ENCODE measurements at regions not wholly inside any gene's neighbourhood (a gene's known extent, or its start where the extent isn't known, plus 50 kb on each side); places are given as distances from the start of the nearest gene placed in this dataset.

GRCh38 chr7:19623676-19624075 is 85.2 kb downstream of the POLR1F start:
- ATAC-seq (no peak), DNase-seq (ENCODE audit: low read depth in 1 of 2, low spot score in 1 of 2) (no peak), FAIRE-seq (no peak)
- 31% methylated on average over 1 of the region's 1 CpG for WGBS (ENCODE audit: missing lambda C conversion rate)
- ChIA-PET CTCF (no interaction called here), POLR2A (no interaction called here)
- H3K4me1 ChIP-seq = no peaks in the 10 kb centered on the region
- H3K9me3 ChIP-seq = no peaks in the 10 kb centered on the region
- TF ChIP-seq JUNB (IDR thresholded peaks at IDR 0.05) = no peak
- TF ChIP-seq HOXA7 (CRISPR knock-in tag; IDR thresholded peaks at IDR 0.05) = no peak
- no peak for TF ChIP-seq JUN (IDR thresholded peaks at IDR 0.05)
- TF ChIP-seq CHD4 (IDR thresholded peaks at IDR 0.05; ENCODE audit: borderline replicate concordance) = no peak
- TF ChIP-seq ZC3H11A (IDR thresholded peaks at IDR 0.05) = no peak
- no peak for TF ChIP-seq HOXB5 (CRISPR knock-in tag; IDR thresholded peaks at IDR 0.05)
- no peak for TF ChIP-seq TP53 (CRISPR knock-in tag; IDR thresholded peaks at IDR 0.05)
- no peak for TF ChIP-seq HOXB13 (CRISPR knock-in tag; IDR thresholded peaks at IDR 0.05; ENCODE audit: low read depth)
- H3K4me2 ChIP-seq = no peak overlapping the region
- H3K27ac ChIP-seq = no peak overlapping the region
- no peak overlapping the region for H3K4me3 ChIP-seq

GRCh38 chr7:19621740-19622139 is 87.1 kb downstream of the POLR1F start:
- no peak overlapping the region for H3K4me3 ChIP-seq
- H3K4me2 ChIP-seq = no peak overlapping the region
- no peak for DNase-seq (ENCODE audit: low read depth in 1 of 2, low spot score in 1 of 2)
- WGBS (ENCODE audit: missing lambda C conversion rate) = 17% methylated on average over 2 of the region's 2 CpGs
- ChIA-PET CTCF (interaction anchor here (1.0 kb wide), 1 partner anchor 497 kb away, joined by 3 read pairs; no protein-coding TSS in a partner anchor), POLR2A (no interaction called here)
- TF ChIP-seq RCOR1 (IDR thresholded peaks at IDR 0.05; ENCODE audit: low read depth, low read length) (no peak), CBX8 (IDR thresholded peaks at IDR 0.05) (no peak), ZNF302 (CRISPR knock-in tag; IDR thresholded peaks at IDR 0.05) (no peak), CEBPB (IDR thresholded peaks at IDR 0.05) (no peak), HOXB13 (CRISPR knock-in tag; IDR thresholded peaks at IDR 0.05; ENCODE audit: low read depth) (no peak), CBX2 (IDR thresholded peaks at IDR 0.05; ENCODE audit: borderline replicate concordance, low read depth) (no peak), KDM5A (IDR thresholded peaks at IDR 0.05) (no peak), ZC3H11A (IDR thresholded peaks at IDR 0.05) (no peak), NFE2L2 (conservative IDR thresholded peaks at IDR 0.05; ENCODE audit: low read length) (no peak), HOXB5 (CRISPR knock-in tag; IDR thresholded peaks at IDR 0.05) (no peak), SREBF2 (IDR thresholded peaks at IDR 0.05) (no peak), SMC3 (IDR thresholded peaks at IDR 0.05) (no peak), MAFK (IDR thresholded peaks at IDR 0.05; ENCODE audit: partially characterized antibody) (no peak)
- H3K4me1 ChIP-seq = no peaks in the 10 kb centered on the region
- H3K9me3 ChIP-seq = no peaks in the 10 kb centered on the region
- no peak for FAIRE-seq
- no peak overlapping the region for H3K27ac ChIP-seq
- no peak for ATAC-seq

- no peak overlapping the region for H3K4me3 ChIP-seq
- ChIA-PET CTCF (no interaction called here), POLR2A (no interaction called here)
- no peaks in the 10 kb centered on the region for H3K9me3 ChIP-seq
- 0% methylated on average over 2 of the region's 2 CpGs for WGBS (ENCODE audit: missing lambda C conversion rate)
- no peaks in the 10 kb centered on the region for H3K4me1 ChIP-seq
- no peak for TF ChIP-seq HOXA7 (CRISPR knock-in tag; IDR thresholded peaks at IDR 0.05)
- no peak for TF ChIP-seq FOSB (CRISPR knock-in tag; IDR thresholded peaks at IDR 0.05)
- no peak for TF ChIP-seq NFE2L2 (conservative IDR thresholded peaks at IDR 0.05; ENCODE audit: low read length)
- no peak for TF ChIP-seq NR3C1 (IDR thresholded peaks at IDR 0.05)
- TF ChIP-seq HOXB13 (CRISPR knock-in tag; IDR thresholded peaks at IDR 0.05; ENCODE audit: low read depth) = no peak
- TF ChIP-seq BHLHE40 (IDR thresholded peaks at IDR 0.05; ENCODE audit: low read depth, low read length) = no peak
- no peak for TF ChIP-seq RNF2 (IDR thresholded peaks at IDR 0.05; ENCODE audit: borderline replicate concordance, low read depth)
- no peak for TF ChIP-seq ZC3H11A (IDR thresholded peaks at IDR 0.05)
- TF ChIP-seq TFCP2L1 (CRISPR knock-in tag; IDR thresholded peaks at IDR 0.05) = no peak
- no peak for TF ChIP-seq CBX2 (IDR thresholded peaks at IDR 0.05; ENCODE audit: borderline replicate concordance, low read depth)
- TF ChIP-seq NPAS2 (CRISPR knock-in tag; IDR thresholded peaks at IDR 0.05; ENCODE audit: borderline replicate concordance) = no peak
- H3K4me2 ChIP-seq = no peak overlapping the region
- ATAC-seq = no peak
- no peak for DNase-seq (ENCODE audit: low read depth in 1 of 2, low spot score in 1 of 2)
- no peak for FAIRE-seq
- no peak overlapping the region for H3K27ac ChIP-seq
These were observed 88.4 kb downstream of the POLR1F start for GRCh38 chr7:19620470-19620869.

GRCh38 chr7:19619122-19619521 is 89.7 kb downstream of the POLR1F start:
- no peak for ATAC-seq
- H3K4me2 ChIP-seq = no peak overlapping the region

More at GRCh38 chr7:19619122-19619521, 89.7 kb downstream of the POLR1F start:
- TF ChIP-seq PBX3 (IDR thresholded peaks at IDR 0.05) (no peak), SREBF2 (IDR thresholded peaks at IDR 0.05) (no peak), CHD2 (IDR thresholded peaks at IDR 0.05; ENCODE audit: low read length, partially characterized antibody) (no peak), MYC (IDR thresholded peaks at IDR 0.05; ENCODE audit: borderline replicate concordance, low read length) (no peak), CTCF (IDR thresholded peaks at IDR 0.05) (no peak), E2F6 (IDR thresholded peaks at IDR 0.05; ENCODE audit: borderline replicate concordance, low read depth) (no peak), HOXA7 (CRISPR knock-in tag; IDR thresholded peaks at IDR 0.05) (no peak), JUN (IDR thresholded peaks at IDR 0.05) (no peak), MAZ (IDR thresholded peaks at IDR 0.05; ENCODE audit: borderline replicate concordance, low read depth, low read length) (no peak), KDM5A (IDR thresholded peaks at IDR 0.05) (no peak), EHF (CRISPR knock-in tag; IDR thresholded peaks at IDR 0.05) (no peak), RFX5 (IDR thresholded peaks at IDR 0.05) (no peak)
- Histone ChIP-seq H3K4me3 (no peak overlapping the region), H3K27ac (no peak overlapping the region), H3K4me1 (no peaks in the 10 kb centered on the region), H3K9me3 (no peaks in the 10 kb centered on the region)
- DNase-seq (ENCODE audit: low read depth in 1 of 2, low spot score in 1 of 2) = no peak
- WGBS (ENCODE audit: missing lambda C conversion rate) = 0% methylated on average over 1 of the region's 1 CpG
- no peak for FAIRE-seq
- CTCF ChIA-PET = no interaction called here
- POLR2A ChIA-PET = no interaction called here

Data from A549 (cell line).